ENCODE measurements at regions not wholly inside any gene's neighbourhood (a gene's known extent, or its start where the extent isn't known, plus 50 kb on each side); places are given as distances from the start of the nearest gene placed in this dataset.

- no peak overlapping the region for H3K4me3 ChIP-seq
- H3K27ac ChIP-seq = no peak overlapping the region
Measured at GRCh38 chr4:125501568-125501967, 186.8 kb downstream of the FAT4 start.

- H3K4me3 ChIP-seq = no peak overlapping the region
- no peak overlapping the region for H3K27ac ChIP-seq
Measured at GRCh38 chr4:125505621-125506020, 190.9 kb downstream of the FAT4 start.

- Histone ChIP-seq H3K27ac (no peak overlapping the region), H3K4me3 (no peak overlapping the region)
Measured at GRCh38 chr4:125507141-125507540, 192.4 kb downstream of the FAT4 start.

- Histone ChIP-seq H3K4me3 (no peak overlapping the region), H3K27ac (no peak overlapping the region)
Measured at GRCh38 chr4:125511715-125512114, 197.0 kb downstream of the FAT4 start.

GRCh38 chr4:125515016-125515415, 200.3 kb downstream of the FAT4 start:
- Histone ChIP-seq H3K4me3 (no peak overlapping the region), H3K27ac (no peak overlapping the region)

GRCh38 chr4:125517831-125518230, 203.1 kb downstream of the FAT4 start:
- Histone ChIP-seq H3K27ac (no peak overlapping the region), H3K4me3 (no peak overlapping the region)

- Histone ChIP-seq H3K4me3 (no peak overlapping the region), H3K27ac (no peak overlapping the region)
Measured at GRCh38 chr4:125518281-125518680, 203.5 kb downstream of the FAT4 start.

GRCh38 chr4:125519371-125520146, 204.8 kb downstream of the FAT4 start:
- Histone ChIP-seq H3K27ac (no peak overlapping the region), H3K4me3 (no peak overlapping the region)

- H3K27ac ChIP-seq = no peak overlapping the region
Measured at GRCh38 chr4:125520258-125520990, 205.7 kb downstream of the FAT4 start.

GRCh38 chr4:125522588-125522987, 207.8 kb downstream of the FAT4 start:
- Histone ChIP-seq H3K27ac (no peak overlapping the region), H3K4me3 (no peak overlapping the region)

More at GRCh38 chr4:125520258-125520990, 205.7 kb downstream of the FAT4 start:
- H3K4me3 ChIP-seq = no peak overlapping the region

- Histone ChIP-seq H3K4me3 (no peak overlapping the region), H3K27ac (no peak overlapping the region)
Measured at GRCh38 chr4:125522992-125523391, 208.2 kb downstream of the FAT4 start.

- H3K4me3 ChIP-seq = no peak overlapping the region
- no peak overlapping the region for H3K27ac ChIP-seq
Measured at GRCh38 chr4:125526420-125526819, 211.7 kb downstream of the FAT4 start.

- no peak overlapping the region for H3K4me3 ChIP-seq
- no peak overlapping the region for H3K27ac ChIP-seq
Measured at GRCh38 chr4:125527681-125528080, 212.9 kb downstream of the FAT4 start.

- Histone ChIP-seq H3K27ac (no peak overlapping the region), H3K4me3 (no peak overlapping the region)
Measured at GRCh38 chr4:125529071-125529470, 214.3 kb downstream of the FAT4 start.

GRCh38 chr4:125538670-125539069, 223.9 kb downstream of the FAT4 start:
- Histone ChIP-seq H3K4me3 (no peak overlapping the region), H3K27ac (no peak overlapping the region)

GRCh38 chr4:125539691-125540090, 224.9 kb downstream of the FAT4 start:
- H3K4me3 ChIP-seq = no peak overlapping the region
- no peak overlapping the region for H3K27ac ChIP-seq

- Histone ChIP-seq H3K4me3 (no peak overlapping the region), H3K27ac (no peak overlapping the region)
Measured at GRCh38 chr4:125541836-125542385, 227.2 kb downstream of the FAT4 start.

GRCh38 chr4:125546272-125546671, 231.5 kb downstream of the FAT4 start:
- no peak overlapping the region for H3K4me3 ChIP-seq
- no peak overlapping the region for H3K27ac ChIP-seq

- no peak overlapping the region for H3K27ac ChIP-seq
- no peak overlapping the region for H3K4me3 ChIP-seq
Measured at GRCh38 chr4:125547836-125548235, 233.1 kb downstream of the FAT4 start.

GRCh38 chr4:125550769-125551168, 236.0 kb downstream of the FAT4 start:
- Histone ChIP-seq H3K4me3 (no peak overlapping the region), H3K27ac (no peak overlapping the region)

- Histone ChIP-seq H3K27ac (no peak overlapping the region), H3K4me3 (no peak overlapping the region)
Measured at GRCh38 chr4:125551466-125551865, 236.7 kb downstream of the FAT4 start.
